PFSK-1 (cell line): ENCODE measurements at regions not wholly inside any gene's neighbourhood (a gene's known extent, or its start where the extent isn't known, plus 50 kb on each side); places are given as distances from the start of the nearest gene placed in this dataset.

ENCODE experiments used
- FOXP2 ChIP-seq: optimal IDR thresholded peaks from 2 replicates; pipeline ENCODE3; 2011; ENCODE audit warnings: borderline replicate concordance, control low read depth, inconsistent platforms; ENCODE audit not compliant: insufficient read depth; ENCODE audit errors: extremely low read length, extremely low read depth
- POLR2AphosphoS5 ChIP-seq: IDR thresholded peaks from 2 replicates; pipeline ENCODE4 v1.6.1; 2012; ENCODE audit warnings: low read depth, mild to moderate bottlenecking, control low read depth, low read length, moderate library complexity
- SIN3A ChIP-seq: IDR thresholded peaks from 2 replicates; pipeline ENCODE4 v1.6.1; 2012; ENCODE audit warnings: mild to moderate bottlenecking, low read length, moderate library complexity, borderline replicate concordance; ENCODE audit not compliant: insufficient read depth
- TAF1 ChIP-seq: IDR thresholded peaks from 2 replicates; pipeline ENCODE4 v1.6.1; 2012; ENCODE audit warnings: low read length, control low read depth, borderline replicate concordance; ENCODE audit not compliant: insufficient read depth
- TF ChIP-seq, protein P1 (sequence below), 2 experiments: IDR thresholded peaks; 2 replicates each; pipeline versions ENCODE4 v1.6.1 to v1.8.0; 2011 to 2012; ENCODE audit warnings: low read depth in 2 of 2, low read length in 2 of 2, control low read depth in 1 of 2, inconsistent platforms in 1 of 2, mild to moderate bottlenecking in 1 of 2, moderate library complexity in 1 of 2; ENCODE audit not compliant: insufficient read depth in 1 of 2

DNA sequence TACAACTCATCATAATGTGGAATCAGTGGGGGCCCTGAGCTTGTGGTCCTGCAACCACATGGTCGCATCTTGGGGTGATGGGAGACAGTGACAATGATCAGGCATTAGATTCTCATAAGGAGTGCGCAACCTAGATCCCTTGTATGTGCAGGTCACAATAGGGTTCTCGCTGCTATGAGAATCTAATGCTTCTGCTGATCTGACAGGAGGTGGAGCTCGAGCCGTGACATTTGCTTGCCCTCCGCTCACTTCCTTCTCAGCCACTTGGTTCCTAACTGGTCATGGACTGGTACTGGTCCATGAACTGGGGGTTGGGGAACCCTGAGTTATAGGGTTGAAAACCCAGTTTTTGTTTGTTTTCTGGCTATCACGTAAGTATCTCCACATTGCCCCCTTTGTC is 1290.9 kb upstream of the ATXN8OS start:
- TF ChIP-seq SIN3A (no peak), POLR2AphosphoS5 (no peak), FOXP2 (no peak), TAF1 (no peak)
- TF ChIP-seq, protein P1, sequence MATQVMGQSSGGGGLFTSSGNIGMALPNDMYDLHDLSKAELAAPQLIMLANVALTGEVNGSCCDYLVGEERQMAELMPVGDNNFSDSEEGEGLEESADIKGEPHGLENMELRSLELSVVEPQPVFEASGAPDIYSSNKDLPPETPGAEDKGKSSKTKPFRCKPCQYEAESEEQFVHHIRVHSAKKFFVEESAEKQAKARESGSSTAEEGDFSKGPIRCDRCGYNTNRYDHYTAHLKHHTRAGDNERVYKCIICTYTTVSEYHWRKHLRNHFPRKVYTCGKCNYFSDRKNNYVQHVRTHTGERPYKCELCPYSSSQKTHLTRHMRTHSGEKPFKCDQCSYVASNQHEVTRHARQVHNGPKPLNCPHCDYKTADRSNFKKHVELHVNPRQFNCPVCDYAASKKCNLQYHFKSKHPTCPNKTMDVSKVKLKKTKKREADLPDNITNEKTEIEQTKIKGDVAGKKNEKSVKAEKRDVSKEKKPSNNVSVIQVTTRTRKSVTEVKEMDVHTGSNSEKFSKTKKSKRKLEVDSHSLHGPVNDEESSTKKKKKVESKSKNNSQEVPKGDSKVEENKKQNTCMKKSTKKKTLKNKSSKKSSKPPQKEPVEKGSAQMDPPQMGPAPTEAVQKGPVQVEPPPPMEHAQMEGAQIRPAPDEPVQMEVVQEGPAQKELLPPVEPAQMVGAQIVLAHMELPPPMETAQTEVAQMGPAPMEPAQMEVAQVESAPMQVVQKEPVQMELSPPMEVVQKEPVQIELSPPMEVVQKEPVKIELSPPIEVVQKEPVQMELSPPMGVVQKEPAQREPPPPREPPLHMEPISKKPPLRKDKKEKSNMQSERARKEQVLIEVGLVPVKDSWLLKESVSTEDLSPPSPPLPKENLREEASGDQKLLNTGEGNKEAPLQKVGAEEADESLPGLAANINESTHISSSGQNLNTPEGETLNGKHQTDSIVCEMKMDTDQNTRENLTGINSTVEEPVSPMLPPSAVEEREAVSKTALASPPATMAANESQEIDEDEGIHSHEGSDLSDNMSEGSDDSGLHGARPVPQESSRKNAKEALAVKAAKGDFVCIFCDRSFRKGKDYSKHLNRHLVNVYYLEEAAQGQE (IDR thresholded peaks at IDR 0.05; ENCODE audit: insufficient read depth in 1 of 2, low read depth in 2 of 2, low read length in 2 of 2), result no peak

DNA sequence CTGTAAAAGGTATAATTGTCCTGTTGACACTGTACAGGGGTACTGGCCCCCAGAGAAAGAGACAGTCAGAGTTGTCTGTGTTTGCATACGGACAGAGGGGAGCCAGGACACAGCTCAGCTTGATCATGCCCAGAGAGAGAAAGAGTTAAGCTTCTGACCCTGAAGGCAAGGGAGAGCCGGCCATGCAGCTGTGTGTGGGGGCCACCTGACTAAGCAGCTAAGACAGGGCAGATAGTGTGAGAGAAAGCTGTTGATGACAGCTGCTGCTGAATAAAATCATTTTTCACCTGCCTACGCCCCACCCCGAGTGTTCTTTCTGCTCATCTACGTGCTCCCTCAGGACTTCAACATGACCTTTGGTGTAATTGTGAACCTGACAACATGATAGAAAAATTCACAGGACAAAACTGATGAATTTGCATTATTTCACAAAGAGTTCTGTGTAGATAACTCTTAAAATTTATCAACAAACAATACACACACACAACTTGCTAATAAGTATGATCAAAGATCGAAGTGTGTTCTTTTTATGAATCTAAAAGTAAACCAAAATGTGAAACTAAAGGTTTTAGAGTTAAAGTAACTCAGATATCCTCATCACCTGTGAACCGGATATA is 1294.3 kb upstream of the ATXN8OS start:
- TF ChIP-seq FOXP2, result no peak
- TF ChIP-seq, protein P1 (IDR thresholded peaks at IDR 0.05; ENCODE audit: insufficient read depth in 1 of 2, low read depth in 2 of 2, low read length in 2 of 2), result no peak
- no peak for TF ChIP-seq TAF1
- TF ChIP-seq SIN3A, result no peak
- TF ChIP-seq POLR2AphosphoS5, result no peak

DNA sequence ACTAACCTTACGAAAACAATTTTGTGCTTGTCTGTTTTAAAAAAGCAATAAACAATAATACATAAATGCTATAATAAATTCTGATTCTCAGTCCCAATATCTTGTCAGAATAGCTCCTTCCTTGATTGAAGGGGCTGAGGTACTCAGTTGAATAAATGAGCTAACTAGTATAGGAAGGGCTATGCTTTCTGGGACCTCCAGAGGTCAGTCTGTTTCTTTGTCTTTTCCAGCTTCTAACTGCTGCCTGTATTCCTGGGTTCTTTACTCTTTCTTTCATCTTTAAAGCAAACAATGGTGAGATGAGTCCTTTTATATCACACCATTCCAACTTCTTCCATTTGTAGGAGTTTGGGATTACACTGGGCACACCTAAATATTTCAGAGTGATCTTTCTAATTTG is 1297.0 kb upstream of the ATXN8OS start:
- TF ChIP-seq SIN3A, result no peak
- TF ChIP-seq POLR2AphosphoS5, result no peak
- TF ChIP-seq FOXP2, result no peak
- TF ChIP-seq, protein P1 (IDR thresholded peaks at IDR 0.05; ENCODE audit: insufficient read depth in 1 of 2, low read depth in 2 of 2, low read length in 2 of 2), result no peak
- no peak for TF ChIP-seq TAF1

DNA sequence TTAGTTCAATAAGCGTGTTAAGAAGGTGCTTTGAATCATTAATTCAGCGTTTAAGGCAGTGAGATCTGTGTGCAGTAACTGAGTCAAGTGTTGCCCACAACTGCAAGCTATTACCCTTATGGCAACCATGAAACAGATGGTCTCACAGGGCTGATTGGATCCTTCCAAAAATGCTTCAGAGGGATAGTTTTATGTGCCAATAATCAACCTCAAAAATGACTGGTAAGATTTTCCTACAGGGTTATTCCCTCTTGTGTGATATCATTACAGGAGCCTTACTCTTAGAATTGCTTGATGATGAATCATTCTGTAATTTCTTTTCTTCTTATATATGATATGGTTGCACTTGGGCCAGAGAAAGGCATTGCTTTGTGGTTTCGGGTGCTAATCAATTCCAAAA is 1299.2 kb upstream of the ATXN8OS start:
- TF ChIP-seq, protein P1 (IDR thresholded peaks at IDR 0.05; ENCODE audit: insufficient read depth in 1 of 2, low read depth in 2 of 2, low read length in 2 of 2), result no peak
- TF ChIP-seq SIN3A, result no peak
- TF ChIP-seq FOXP2, result no peak
- TF ChIP-seq POLR2AphosphoS5, result no peak
- no peak for TF ChIP-seq TAF1

DNA sequence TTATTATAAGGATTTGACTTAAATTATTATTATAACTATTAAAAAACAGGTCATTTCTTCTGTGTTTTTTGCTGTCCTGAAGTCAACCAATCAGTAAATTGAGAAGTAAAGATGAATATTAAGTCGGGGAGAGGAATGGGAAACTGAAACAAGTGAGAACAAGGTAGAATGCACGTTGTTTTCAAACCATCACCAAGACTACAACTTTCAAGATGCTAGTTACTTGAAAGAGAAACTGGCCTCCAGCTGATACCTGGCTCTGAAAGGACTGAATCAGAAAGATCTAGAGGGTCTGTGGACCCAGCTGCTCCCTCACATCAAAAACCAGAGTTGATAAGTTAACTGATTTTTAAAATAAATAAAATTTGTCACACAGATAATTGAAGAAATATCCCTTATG is 1301.5 kb upstream of the ATXN8OS start:
- no peak for TF ChIP-seq TAF1
- no peak for TF ChIP-seq FOXP2
- TF ChIP-seq, protein P1 (IDR thresholded peaks at IDR 0.05; ENCODE audit: insufficient read depth in 1 of 2, low read depth in 2 of 2, low read length in 2 of 2), result no peak
- no peak for TF ChIP-seq POLR2AphosphoS5
- TF ChIP-seq SIN3A, result no peak
